Fibroblast of pulmonary artery (primary cell): ENCODE measurements at regions not wholly inside any gene's neighbourhood (a gene's known extent, or its start where the extent isn't known, plus 50 kb on each side); places are given as distances from the start of the nearest gene placed in this dataset.

Source experiments
- DNase-seq: peaks from one replicate; pipeline ENCODE4 v3.0.0-alpha.2; 2010; ENCODE audit warnings: low read depth
- H3K4me3 ChIP-seq: replicated peaks from 2 replicates; pipeline ENCODE4 v1.5.1; 2011; ENCODE audit warnings: low read depth, mild to moderate bottlenecking, control low read depth, low read length, moderate library complexity
- TF ChIP-seq, protein P1 (sequence below): IDR thresholded peaks from 2 replicates; pipeline ENCODE4 v1.5.1; 2011; ENCODE audit warnings: mild to moderate bottlenecking, control low read depth, low read length, inconsistent platforms; ENCODE audit errors: missing control alignments

DNA sequence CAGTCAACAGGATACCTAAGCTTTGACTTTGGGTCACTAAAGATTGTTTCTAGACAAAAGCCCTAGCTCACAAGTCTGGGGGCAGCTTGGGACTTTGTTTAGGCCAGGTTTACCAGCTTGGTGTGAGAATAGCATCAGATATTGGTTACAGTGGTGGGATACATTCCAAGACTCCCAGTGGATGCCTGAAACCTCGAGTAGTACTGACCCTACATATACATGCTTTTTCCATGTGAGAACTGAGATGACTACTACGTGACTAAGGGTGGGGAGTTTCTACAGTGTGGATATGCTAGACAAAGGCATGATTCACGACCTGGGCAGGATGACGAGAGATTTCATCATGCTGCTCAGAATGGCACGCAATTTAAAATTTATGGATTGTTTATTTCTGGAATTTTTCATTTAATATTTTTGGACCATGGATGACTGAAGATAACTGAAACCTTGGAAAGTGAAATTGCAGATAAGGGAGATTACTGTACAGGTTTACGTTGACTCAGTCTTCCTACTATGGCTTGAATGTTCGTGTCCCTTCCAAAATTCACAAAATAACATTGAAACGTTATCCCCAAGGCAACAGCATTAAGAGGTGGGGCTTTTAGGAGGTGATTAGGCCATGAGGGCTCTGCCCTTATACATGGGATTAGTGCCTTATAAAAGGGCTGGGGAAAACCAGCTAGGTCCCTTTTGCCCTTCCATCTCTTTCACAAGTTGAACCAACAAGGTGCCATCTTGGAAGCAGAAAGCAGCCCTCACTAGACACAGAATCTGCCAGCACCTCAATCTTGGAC lies 50.2 kb upstream of the CTAGE1 start:
- peak; percentile 99 for DNase-seq
- TF ChIP-seq, protein P1, sequence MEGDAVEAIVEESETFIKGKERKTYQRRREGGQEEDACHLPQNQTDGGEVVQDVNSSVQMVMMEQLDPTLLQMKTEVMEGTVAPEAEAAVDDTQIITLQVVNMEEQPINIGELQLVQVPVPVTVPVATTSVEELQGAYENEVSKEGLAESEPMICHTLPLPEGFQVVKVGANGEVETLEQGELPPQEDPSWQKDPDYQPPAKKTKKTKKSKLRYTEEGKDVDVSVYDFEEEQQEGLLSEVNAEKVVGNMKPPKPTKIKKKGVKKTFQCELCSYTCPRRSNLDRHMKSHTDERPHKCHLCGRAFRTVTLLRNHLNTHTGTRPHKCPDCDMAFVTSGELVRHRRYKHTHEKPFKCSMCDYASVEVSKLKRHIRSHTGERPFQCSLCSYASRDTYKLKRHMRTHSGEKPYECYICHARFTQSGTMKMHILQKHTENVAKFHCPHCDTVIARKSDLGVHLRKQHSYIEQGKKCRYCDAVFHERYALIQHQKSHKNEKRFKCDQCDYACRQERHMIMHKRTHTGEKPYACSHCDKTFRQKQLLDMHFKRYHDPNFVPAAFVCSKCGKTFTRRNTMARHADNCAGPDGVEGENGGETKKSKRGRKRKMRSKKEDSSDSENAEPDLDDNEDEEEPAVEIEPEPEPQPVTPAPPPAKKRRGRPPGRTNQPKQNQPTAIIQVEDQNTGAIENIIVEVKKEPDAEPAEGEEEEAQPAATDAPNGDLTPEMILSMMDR: no peak
- H3K4me3 ChIP-seq: no peak overlapping the region

GRCh38 chr18:22468554-22468891 lies 50.8 kb upstream of the CTAGE1 start:
- TF ChIP-seq, protein P1: no peak
- no peak overlapping the region for H3K4me3 ChIP-seq
- no peak for DNase-seq

GRCh38 chr18:22469061-22469734 lies 51.5 kb upstream of the CTAGE1 start:
- no peak overlapping the region for H3K4me3 ChIP-seq
- DNase-seq: peak; percentile 61
- TF ChIP-seq, protein P1: no peak

- DNase-seq: peak; percentile 76
- TF ChIP-seq, protein P1: no peak
- H3K4me3 ChIP-seq: no peak overlapping the region
Measured at GRCh38 chr18:22469926-22470247, 52.2 kb upstream of the CTAGE1 start.

DNA sequence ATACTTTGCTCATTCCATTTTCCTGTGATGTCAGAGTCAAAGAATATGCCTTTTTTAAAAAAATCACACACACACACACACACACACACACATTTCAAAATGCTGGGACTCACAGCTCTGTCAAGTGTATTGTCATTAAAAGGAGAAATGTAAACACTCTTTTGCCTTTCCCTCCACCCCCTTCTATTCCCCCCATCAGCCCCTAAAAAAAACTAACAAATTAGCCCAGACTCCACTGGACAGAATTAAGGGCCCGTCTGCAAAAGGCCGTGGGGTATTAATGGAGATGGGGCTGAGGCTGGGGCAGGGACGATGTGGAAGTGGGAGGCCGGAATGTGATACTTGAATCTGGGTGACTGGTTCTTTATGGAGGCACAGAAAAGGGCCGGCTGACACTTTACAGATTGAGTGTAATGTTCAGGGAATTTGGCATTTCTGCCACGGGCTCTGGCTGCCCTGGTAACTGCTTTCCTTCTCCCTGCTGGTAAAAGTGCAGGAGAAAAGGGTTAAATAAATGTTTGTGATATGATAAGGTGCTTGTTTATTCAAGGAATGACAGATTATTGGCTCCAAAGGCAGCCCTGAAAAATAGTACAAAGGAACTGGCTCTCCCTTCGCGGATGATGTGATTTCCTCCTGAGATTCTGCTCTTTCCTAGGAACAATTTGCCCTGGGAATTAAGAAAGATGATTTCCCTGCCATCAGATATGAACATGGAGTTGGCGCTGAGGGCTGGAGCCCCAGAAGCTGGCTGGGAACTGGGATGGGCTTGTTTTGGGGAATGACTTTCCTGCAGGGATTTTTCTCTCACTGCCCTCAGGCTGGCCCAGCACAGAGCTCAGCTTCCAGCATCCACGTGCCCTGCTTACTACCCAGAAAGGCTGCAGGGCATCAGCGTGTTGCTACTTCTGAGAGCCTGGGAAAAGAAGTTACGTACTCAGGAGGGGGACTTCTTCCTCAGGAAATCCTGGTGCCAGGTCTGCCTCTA lies 52.8 kb upstream of the CTAGE1 start:
- H3K4me3 ChIP-seq: no peak overlapping the region
- TF ChIP-seq, protein P1: no peak
- DNase-seq: peak; percentile 86

- peak; percentile 77 for DNase-seq
- no peak overlapping the region for H3K4me3 ChIP-seq
- TF ChIP-seq, protein P1: no peak
Measured at GRCh38 chr18:22471546-22472131, 53.9 kb upstream of the CTAGE1 start.
